Fibroblast of peridontal ligament (primary cell): ENCODE measurements at regions not wholly inside any gene's neighbourhood (a gene's known extent, or its start where the extent isn't known, plus 50 kb on each side); places are given as distances from the start of the nearest gene placed in this dataset.

ENCODE experiments used
- DNase-seq: peaks from one replicate; pipeline ENCODE4 v3.0.0-alpha.2; 2010; ENCODE audit errors: extremely low read depth

DNA sequence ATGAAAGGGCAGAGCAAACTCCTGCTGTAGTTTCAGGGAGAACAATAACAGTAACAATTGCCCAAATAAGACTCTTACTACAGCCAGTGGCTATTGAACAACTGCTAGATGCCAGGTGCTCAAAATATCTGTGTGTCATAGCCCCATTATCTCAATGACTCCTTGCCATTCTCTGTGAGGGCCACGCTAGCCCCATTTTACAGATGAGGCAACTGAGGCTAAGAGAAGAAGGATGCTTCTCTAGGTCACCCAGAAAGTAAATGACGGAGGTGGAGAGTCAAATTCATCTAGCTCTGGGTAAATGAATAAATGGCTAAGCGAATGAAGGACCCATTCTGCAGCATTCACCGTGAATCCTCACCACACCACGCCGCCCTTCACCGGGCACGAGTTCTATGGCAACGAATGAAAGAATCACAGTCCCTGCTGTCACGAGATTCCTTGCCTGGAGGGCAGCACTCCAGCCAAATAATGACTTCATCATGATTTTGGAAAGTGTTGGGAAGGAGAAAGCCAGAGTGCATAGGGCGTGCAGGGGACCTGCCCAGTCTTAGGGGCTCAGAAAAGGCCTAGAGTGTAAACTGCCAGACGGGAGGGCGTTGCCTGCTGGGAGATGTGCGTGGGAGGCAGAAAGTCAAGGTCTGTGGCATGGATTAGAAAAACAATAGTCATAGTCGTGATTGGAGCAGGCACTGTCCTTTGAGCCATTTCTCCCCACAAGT lies 147.2 kb downstream of the C9orf50 start:
- DNase-seq = peak; percentile 53

- no peak for DNase-seq
Measured at GRCh38 chr9:129472651-129473102, 148.2 kb downstream of the C9orf50 start.

- no peak for DNase-seq
Measured at GRCh38 chr9:129471201-129472019, 149.5 kb downstream of the C9orf50 start.

GRCh38 chr9:129469988-129470316 lies 150.9 kb downstream of the C9orf50 start:
- DNase-seq = no peak

DNA sequence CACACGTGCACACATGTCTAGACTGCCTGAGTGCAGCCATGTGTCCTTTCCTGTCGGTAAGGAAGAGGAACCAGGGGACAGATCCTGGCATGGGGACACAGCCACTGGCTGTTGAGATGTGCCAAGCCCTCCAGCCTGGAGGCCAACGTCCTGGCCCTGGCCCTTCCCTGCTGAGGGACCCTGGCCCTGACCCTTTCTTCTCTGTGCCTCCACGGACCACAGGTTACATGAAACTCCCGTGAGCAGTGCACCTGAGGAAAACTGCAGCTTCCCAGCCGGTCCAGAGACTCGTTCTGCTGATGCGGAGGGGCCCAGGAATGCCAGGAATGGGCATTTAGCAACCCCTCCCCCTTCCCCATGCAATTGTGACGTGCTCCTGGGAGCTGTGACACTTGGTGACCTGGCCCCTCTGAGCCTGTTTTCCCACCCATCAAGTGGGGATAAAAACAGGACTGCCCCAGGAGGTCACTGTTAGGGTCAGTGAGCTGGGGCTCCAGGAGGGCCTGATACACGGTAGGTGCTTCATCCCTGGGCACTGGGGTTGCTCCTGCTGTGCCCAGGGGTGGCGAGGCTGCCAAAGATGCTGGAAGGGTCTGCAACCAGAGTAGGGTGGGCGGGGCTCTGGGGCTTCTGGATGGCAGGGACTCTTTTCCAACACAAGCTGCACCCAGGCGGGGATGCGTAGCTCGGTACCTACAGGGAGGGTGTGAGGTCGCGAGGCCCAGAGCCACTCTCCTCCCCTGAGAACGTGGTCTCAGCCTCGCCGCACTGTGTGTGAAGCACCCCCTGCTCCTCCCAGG lies 151.5 kb downstream of the C9orf50 start:
- no peak for DNase-seq

DNA sequence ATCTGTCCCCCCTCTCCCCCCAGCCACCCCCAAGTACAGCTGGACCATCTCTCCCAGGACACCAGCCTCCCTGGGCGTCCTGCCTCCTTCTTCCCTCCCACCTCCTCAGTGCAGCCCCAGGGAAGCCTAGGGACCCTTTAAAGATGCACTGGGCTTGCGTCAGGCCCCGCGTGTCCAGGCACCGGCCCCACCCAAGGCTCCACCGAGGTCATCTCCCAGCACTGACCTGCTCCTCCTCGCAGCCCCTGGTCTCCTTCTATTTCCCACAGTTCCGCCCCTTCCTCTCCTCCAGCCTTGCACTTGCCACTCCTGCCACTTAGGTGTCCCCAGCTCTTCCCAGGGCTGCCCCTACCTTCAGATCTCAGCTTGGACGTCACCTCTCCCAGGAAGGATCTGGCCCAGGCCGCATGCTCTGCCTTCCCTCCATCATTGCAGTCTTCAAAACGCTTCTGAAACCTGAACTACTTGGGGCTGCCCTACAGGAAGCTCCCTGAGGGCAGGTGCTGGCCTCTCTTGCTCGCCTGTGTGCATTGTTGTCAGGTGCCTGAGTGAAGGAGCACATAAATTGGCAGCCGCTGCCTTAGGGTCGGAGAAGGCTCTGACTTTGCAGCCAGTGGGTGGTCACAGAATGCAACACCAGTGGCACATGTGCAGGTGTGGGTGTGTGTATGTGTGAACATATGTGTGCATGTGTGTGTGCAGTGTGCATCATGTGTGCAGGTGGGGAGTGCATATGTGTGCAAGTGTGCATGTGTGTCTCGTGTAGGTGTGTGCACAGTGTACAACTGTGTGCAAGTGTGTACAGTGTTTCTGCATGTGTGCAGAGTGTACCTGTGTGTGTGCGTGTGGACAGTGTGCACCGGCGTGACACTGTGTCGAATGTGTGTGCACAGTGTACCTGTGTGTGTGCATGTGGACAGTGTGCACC lies 152.9 kb downstream of the C9orf50 start:
- DNase-seq = no peak

DNA sequence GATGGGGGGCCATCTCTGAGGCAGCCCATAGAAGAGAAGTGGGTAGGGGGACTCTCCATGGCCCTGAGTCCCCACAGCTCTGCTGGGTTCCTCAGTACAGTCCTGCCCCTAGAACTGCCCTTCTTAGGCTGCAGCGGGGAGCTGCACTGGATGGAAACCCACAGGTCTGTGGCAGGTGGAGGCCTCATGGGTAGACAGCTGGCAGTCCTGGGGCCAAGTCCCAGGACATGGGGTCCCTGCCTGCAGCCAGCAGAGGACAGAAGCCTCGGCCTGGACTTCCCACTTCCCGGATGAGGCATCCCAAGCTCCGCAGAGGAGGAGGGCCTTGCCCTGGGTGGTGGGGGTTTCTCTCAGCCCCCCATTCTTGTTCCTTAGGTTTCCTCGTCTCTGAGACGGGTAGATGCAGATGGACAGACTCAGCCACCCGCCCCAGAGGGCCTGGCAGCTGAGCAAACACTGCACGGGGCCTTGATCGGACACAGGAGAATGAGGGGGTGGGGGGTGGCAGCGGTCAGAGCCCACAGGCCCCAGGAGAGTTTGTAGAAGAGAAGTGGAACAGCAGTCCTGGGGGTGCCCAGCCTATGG lies 153.8 kb downstream of the C9orf50 start:
- no peak for DNase-seq

- no peak for DNase-seq
Measured at GRCh38 chr9:129465834-129466535, 154.9 kb downstream of the C9orf50 start.

DNA sequence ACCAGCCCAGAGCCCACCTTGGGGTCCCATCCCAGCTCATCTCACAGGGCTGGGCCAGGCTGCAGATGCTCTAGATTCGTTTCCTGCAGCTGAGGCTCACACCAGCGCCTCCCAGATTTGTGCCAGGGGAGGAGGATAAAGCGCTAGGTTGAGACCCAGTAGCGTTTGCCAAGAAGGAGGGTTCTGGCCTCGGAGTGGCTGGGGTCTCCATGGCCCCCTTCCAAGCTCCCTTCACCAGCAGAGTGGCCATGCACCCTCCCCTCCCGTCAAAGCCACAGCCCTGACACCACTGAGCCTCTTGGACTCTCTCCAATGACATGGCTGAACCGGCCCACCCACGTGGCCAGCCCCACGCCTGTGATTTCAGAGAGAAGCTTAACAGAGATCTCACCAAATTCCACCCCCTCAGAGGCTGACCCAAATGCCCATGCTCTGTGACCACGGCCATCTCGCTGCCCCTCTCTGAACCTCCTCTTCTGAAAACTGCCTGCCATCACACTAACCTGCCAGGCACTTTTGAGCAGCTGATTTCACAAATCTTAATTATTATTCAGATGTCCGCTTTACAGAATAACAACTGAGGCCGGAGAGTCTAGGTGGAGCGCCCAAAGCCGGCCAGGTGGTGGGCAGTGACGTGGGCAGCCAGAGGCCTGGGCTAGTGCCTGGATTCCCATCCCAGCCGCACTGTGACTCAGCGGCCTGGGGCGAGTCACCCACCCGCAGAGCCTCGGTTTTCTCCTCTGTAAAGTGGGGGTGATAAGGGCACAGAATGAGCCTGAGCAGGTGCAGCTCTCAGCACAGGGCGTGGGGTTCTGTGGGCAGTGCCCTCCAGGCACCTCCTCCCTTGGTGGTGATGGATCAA lies 155.7 kb downstream of the C9orf50 start:
- no peak for DNase-seq

DNA sequence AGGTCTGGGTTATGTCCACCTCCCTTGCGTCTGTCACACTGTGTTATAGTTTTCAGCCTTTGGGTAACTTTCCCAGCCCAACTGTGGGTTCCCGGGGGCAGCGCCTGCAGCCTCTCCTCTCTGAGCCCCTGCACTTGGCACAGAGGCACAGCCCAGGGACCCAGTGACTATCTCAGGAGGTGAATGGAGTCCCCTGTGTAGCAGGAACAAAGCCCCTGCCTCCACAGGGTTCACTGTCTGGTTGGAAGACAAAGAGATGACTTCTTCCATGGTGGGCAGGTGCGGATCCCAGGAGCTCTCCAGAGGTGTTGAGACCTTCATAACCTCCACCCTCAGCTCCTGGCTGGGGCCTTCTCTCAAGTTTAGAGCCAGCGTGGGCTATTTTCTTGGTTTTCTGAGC lies 156.9 kb downstream of the C9orf50 start:
- DNase-seq = no peak

DNA sequence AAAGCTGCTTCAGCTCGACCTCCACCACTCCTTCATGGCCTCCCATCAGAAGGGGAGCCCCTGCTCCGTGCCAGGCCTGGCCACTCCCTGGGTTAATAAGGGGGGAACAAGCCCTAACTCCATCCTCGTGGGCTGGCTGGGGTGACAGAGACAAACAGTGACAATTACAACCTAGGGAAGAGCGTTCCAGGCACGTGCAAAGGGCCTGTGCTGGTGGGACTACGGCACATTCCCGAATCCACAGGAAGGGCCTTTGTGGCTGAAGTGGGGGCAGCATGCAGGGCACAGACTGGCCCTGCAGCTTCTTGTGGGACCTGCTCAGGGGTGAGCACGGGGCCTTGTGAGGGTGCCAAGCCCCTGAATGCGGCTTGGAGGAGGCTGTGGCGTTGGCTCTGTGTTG lies 157.4 kb downstream of the C9orf50 start:
- DNase-seq = no peak

DNA sequence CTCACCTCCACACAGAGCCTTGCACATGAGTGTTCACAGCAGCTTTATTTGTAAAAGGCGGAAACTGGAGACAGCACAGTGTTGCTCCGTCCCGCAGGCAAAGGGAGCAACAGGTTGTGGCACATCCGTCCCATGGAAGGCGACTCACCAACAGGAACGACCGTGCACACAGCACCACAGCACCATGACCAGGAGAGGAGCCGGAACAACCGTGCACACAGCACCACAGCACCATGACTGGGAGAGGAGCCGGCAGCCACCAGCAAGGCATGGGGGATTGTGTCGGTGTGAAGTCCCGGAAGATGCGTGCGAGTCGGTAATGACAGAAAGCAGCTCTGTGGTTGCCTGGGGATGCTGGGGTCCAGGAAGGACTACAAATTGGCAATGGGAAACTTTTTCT lies 158.5 kb downstream of the C9orf50 start:
- DNase-seq = no peak

DNA sequence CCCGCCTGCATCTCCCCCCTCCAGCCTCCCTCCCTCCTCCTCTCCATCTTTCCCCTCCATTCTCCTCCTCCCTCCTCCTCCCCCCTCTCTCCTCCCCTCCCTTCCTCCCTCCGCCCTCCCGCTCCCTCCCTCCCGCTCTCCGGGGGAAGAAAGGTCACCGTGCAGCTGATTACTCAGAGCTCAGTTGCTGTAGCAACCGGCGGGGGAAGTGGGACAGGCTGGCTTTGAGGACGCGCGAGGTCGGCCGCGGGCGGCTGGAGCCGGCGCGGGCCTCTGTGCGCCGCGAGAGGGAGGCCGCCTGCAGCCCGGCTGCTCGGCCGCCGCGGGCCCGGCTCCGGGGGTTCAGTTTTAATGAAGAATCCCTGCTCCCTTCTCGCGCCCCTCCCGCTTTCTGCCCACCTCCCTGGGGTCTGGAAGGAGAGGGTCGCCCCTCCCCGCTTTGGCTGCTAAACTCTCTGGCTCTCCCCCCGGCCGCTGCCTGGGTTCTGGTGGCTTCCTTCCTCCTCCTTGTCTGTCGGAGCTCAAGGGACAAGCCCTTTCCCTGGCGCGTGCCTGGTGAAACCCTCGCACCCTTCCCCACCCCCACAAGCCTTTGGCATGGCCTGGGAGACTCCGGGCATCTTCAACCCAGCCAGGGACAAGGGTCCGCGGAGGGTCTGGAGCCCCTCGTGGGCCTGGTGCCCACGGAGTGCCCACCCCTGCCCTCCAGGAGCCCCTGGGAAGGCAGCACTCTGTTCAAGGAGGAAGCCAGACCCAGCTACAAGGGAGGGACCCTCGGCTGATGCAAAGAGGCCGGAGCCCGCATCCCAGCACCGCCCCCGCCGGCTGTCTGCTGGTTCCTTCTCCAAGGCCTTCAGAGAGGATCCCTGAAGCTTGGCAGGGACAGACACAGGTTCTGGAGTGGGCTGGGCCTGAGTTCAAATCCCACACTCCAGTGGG lies 160.3 kb downstream of the C9orf50 start:
- DNase-seq = peak; percentile 98

- DNase-seq = no peak
Measured at GRCh38 chr9:129459547-129460322, 161.2 kb downstream of the C9orf50 start.

DNA sequence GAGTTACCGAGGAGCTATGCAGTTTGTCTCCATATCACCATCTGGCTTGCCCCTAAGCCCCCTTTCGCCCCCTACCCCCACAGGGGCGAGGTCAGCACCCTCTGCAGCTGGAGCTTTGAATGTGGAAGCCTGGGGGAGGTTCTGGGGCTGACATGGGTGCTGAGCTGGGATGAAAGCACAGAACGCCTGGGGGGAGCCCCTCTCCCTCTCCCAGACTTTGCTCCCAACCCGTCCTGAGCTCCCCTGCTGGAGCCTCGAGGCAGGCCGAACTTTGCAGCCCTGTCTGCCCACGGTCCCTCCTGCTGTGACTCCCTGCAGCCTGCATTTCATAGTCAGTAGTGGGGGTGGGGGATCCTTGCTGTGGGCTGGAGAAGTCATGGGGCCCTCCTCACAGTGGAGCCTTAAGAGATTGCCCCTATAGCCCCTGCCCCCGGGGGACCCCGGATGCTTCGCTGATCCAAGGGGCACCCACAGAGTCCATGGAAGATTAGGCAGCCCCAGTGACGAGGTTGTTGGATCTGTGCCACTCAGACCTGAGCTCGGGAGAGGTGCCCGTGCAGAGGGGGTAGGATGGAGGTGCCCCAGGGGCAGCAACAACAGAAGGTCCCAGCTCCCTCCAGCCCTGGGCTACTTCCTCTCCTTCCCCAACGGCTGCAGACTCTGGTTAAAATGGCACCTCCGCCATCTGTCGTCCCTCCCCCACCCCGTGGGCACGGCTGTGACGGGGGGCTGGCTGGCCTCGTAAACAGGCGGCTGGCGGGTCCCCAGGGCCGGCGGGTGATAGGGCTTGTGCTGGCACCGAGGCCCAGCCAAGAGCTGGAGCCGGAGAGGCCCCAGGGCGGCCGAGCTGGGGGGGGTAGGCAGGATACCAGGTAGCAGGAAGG lies 162.0 kb downstream of the C9orf50 start:
- no peak for DNase-seq

DNA sequence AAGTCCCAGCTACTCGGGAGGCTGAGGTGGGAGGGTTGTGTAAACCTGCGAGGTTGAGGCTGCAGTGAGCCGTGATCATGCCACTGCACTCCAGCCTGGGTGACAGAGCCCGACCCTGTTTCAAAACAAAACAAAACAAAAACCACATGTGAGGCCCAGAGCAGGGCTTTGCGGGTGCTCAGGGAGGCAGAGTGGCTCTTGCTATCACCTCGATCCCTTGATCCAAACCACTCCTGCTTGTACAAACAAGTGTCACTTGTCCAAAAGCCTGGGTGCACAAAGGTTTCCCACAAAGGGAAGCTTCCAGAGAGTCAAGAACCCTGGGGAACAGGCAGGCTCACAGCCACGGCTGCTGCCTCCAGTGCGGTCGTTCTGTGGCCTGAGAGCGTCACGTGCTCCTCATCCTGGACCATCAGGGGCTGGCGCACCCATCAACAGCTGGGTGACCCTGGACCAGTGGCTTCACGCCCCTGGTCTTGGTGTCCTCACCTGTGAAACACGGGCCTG lies 162.7 kb downstream of the C9orf50 start:
- DNase-seq = peak; percentile 21
